DND-41 (cell line): ENCODE measurements at regions not wholly inside any gene's neighbourhood (a gene's known extent, or its start where the extent isn't known, plus 50 kb on each side); places are given as distances from the start of the nearest gene placed in this dataset.
"Not testable (repeated sequence)": the region's sequence is repeated elsewhere in the genome, so short reads cannot be mapped to it uniquely, and the experiment has no call there.

Experiments used
- ATAC-seq: fragments of 200-7000 bp; cut with Tn5 transposase; 3 replicates; pipeline ENCODE4 v1.9.1; 2021; ENCODE audit warnings: low read depth; ENCODE audit not compliant: insufficient read depth
- DNase-seq: peaks from one replicate; pipeline ENCODE4 v3.0.0-alpha.2; 2020
- H2AFZ ChIP-seq: 2 replicates; pipeline ENCODE4 v1.6.0; 2012; ENCODE audit warnings: low read depth, low read length
- H3K27ac ChIP-seq: 2 replicates; pipeline ENCODE4 v1.5.1; 2012; ENCODE audit warnings: low read length, inconsistent platforms
- H3K27me3 ChIP-seq: fragments of 200-600 bp; sonication (generic); 2 replicates; pipeline ENCODE4 v1.6.0; 2012; ENCODE audit warnings: low read length, mild to moderate bottlenecking, inconsistent platforms; ENCODE audit not compliant: insufficient read depth, poor library complexity
- H3K36me3 ChIP-seq: 2 replicates; pipeline ENCODE4 v1.5.1; 2012; ENCODE audit warnings: low read length, inconsistent platforms; ENCODE audit not compliant: insufficient read depth
- H3K4me1 ChIP-seq: 2 replicates; pipeline ENCODE4 v1.5.1; 2012; ENCODE audit warnings: mild to moderate bottlenecking, low read length; ENCODE audit not compliant: insufficient read depth
- H3K4me2 ChIP-seq: 2 replicates; pipeline ENCODE4 v1.6.0; 2012; ENCODE audit warnings: mild to moderate bottlenecking, moderate library complexity, low read length, inconsistent platforms; ENCODE audit not compliant: insufficient read depth
- H3K4me3 ChIP-seq, 2 experiments: fragments of 200-600 bp in 1 of 2; shearing (Covaris generic) in 1 of 2; 2 replicates each; pipeline ENCODE4 v1.5.1; 2012 to 2016; ENCODE audit warnings: inconsistent platforms in 2 of 2, low read length in 2 of 2, mild to moderate bottlenecking in 2 of 2, low read depth in 1 of 2, moderate library complexity in 1 of 2
- H3K79me2 ChIP-seq: 2 replicates; pipeline ENCODE4 v1.6.0; 2012; ENCODE audit warnings: low read length, inconsistent platforms; ENCODE audit not compliant: insufficient read depth
- H3K9ac ChIP-seq: 2 replicates; pipeline ENCODE4 v1.6.0; 2012; ENCODE audit warnings: low read depth, mild to moderate bottlenecking, inconsistent platforms, low read length, moderate library complexity
- H3K9me3 ChIP-seq: 2 replicates; pipeline ENCODE4 v1.5.1; 2012; ENCODE audit warnings: low read length, moderate library complexity, mild to moderate bottlenecking, inconsistent platforms; ENCODE audit not compliant: insufficient read depth, severe bottlenecking
- H4K20me1 ChIP-seq: 2 replicates; pipeline ENCODE4 v1.6.0; 2012; ENCODE audit warnings: low read length; ENCODE audit not compliant: insufficient read depth
- CTCF ChIP-seq: IDR thresholded peaks from 2 replicates; pipeline ENCODE4 v1.5.1; 2012; ENCODE audit warnings: borderline replicate concordance, low read length, moderate library complexity, mild to moderate bottlenecking; ENCODE audit not compliant: poor library complexity, severe bottlenecking; ENCODE audit errors: extremely low read depth
- EZH2 ChIP-seq: IDR thresholded peaks from 3 replicates; pipeline ENCODE4 v1.6.1; 2012; ENCODE audit warnings: borderline replicate concordance, low read depth, mild to moderate bottlenecking, moderate library complexity, low read length, inconsistent platforms; ENCODE audit not compliant: severe bottlenecking

GRCh38 chr6:92399911-92400310 lies 1019.4 kb downstream of the EPHA7 start:
- H3K27me3 ChIP-seq: no peaks in the 10 kb centered on the region
- no peak for DNase-seq
- no peaks in the 10 kb centered on the region for H4K20me1 ChIP-seq
- no peak overlapping the region for H3K9ac ChIP-seq
- H3K27ac ChIP-seq: no peak overlapping the region
- no peak for ATAC-seq
- no peak overlapping the region for H3K4me3 ChIP-seq
- TF ChIP-seq CTCF: no peak
- no peak for TF ChIP-seq EZH2
- H3K9me3 ChIP-seq: no peaks in the 10 kb centered on the region
- no peaks in the 10 kb centered on the region for H3K79me2 ChIP-seq
- no peak overlapping the region for H2AFZ ChIP-seq
- H3K4me1 ChIP-seq: no peaks in the 10 kb centered on the region
- H3K4me2 ChIP-seq: no peak overlapping the region
- no peaks in the 10 kb centered on the region for H3K36me3 ChIP-seq

- not testable (repeated sequence) for H3K27me3 ChIP-seq, H3K4me3 ChIP-seq, H3K27ac ChIP-seq, H3K79me2 ChIP-seq, H3K4me1 ChIP-seq, H3K36me3 ChIP-seq, H3K9me3 ChIP-seq, H3K4me2 ChIP-seq, H2AFZ ChIP-seq, H4K20me1 ChIP-seq, H3K9ac ChIP-seq, ATAC-seq, DNase-seq
These were observed 1030.7 kb downstream of the EPHA7 start for GRCh38 chr6:92388706-92389105.

- Histone ChIP-seq H3K9me3 (no peaks in the 10 kb centered on the region), H3K27me3 (no peaks in the 10 kb centered on the region), H3K36me3 (no peaks in the 10 kb centered on the region), H3K27ac (no peak overlapping the region), H3K4me1 (no peaks in the 10 kb centered on the region), H3K4me2 (no peak overlapping the region), H3K79me2 (no peaks in the 10 kb centered on the region), H2AFZ (no peak overlapping the region), H3K4me3 (no peak overlapping the region), H4K20me1 (no peaks in the 10 kb centered on the region), H3K9ac (no peak overlapping the region)
- TF ChIP-seq CTCF (no peak), EZH2 (no peak)
- ATAC-seq: no peak
- DNase-seq: no peak
These were observed 1038.4 kb downstream of the EPHA7 start for GRCh38 chr6:92380803-92381601.

- H3K79me2 ChIP-seq: no peaks in the 10 kb centered on the region
- H3K27ac ChIP-seq: no peak overlapping the region
- H3K27me3 ChIP-seq: no peaks in the 10 kb centered on the region
- no peaks in the 10 kb centered on the region for H3K9me3 ChIP-seq
- no peak overlapping the region for H2AFZ ChIP-seq
- H3K4me2 ChIP-seq: no peak overlapping the region
- ATAC-seq (no peak), DNase-seq (no peak)
- no peaks in the 10 kb centered on the region for H3K4me1 ChIP-seq
- no peak overlapping the region for H3K4me3 ChIP-seq
- TF ChIP-seq CTCF: no peak
- H3K9ac ChIP-seq: no peak overlapping the region
- H3K36me3 ChIP-seq: no peaks in the 10 kb centered on the region
- H4K20me1 ChIP-seq: no peaks in the 10 kb centered on the region
These were observed 1042.2 kb downstream of the EPHA7 start for GRCh38 chr6:92377137-92377536.
